RPMI7951 (cell line): ENCODE measurements at regions not wholly inside any gene's neighbourhood (a gene's known extent, or its start where the extent isn't known, plus 50 kb on each side); places are given as distances from the start of the nearest gene placed in this dataset.
"Not testable (repeated sequence)": the region's sequence is repeated elsewhere in the genome, so short reads cannot be mapped to it uniquely, and the experiment has no call there.

Experiments
- DNase-seq: peaks from one replicate; pipeline ENCODE4 v3.0.0-alpha.2; 2012; ENCODE audit warnings: low read depth

- no peak for DNase-seq
Measured at GRCh38 chr3:140752499-140752898, 74.6 kb downstream of the TRIM42 start.

- DNase-seq: peak; percentile 7
Measured at GRCh38 chr3:140753865-140754754, 76.2 kb downstream of the TRIM42 start.

DNA sequence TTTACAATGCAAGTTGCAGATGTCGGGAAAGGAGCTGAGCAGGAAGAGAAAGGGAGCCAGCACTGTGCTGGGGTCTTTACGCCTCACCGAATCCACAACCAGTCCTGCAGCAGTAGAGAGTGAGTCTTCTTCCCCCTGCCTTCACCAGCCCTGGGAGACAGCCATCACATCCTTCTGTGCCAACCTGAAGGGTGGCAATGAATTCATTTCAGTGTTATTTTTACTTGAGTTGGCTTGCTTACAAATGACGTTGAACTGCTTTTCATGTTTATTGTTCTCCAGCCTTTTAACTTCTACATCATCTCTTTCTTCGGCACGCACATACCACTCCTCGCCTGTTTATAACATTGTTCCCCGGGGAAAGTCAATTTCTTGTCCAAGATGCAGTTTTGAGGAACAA, 77.1 kb downstream of the TRIM42 start:
- no peak for DNase-seq

GRCh38 chr3:140756240-140757016, 78.6 kb downstream of the TRIM42 start:
- no peak for DNase-seq

DNA sequence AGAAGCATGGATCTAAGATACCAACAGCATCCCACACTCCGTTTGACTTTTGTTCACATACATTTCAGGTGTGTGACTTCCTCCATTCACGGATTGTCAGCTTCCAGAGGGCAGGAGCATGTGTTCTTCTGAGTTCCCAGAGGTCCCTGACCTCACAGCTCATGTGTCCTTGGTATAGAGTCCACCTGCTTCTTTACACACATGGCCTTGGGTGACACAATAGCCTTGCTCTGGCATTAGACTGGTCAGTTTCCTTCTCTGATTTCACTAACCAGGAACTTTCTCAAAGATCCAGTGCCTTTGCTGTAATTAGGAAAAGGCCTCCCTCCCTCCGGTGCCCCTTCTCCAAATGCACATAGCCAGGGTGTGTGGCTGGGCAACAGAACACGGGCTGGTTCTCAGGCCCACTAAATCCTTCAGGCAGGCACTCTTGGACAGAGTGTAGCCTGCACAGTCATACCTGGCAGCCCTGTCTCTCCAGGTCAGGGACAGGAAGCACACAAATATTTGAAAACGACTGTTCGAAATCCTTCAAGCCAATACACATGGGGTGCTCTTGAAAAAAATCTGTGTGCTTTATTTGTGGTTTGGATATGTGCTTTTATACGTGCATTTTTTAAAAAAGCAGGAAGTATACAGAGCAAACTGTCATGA, 81.1 kb downstream of the TRIM42 start:
- DNase-seq: no peak

- DNase-seq: no peak
Measured at GRCh38 chr3:140760324-140761075, 82.6 kb downstream of the TRIM42 start.

GRCh38 chr3:140761076-140761639, 83.3 kb downstream of the TRIM42 start:
- no peak for DNase-seq

DNA sequence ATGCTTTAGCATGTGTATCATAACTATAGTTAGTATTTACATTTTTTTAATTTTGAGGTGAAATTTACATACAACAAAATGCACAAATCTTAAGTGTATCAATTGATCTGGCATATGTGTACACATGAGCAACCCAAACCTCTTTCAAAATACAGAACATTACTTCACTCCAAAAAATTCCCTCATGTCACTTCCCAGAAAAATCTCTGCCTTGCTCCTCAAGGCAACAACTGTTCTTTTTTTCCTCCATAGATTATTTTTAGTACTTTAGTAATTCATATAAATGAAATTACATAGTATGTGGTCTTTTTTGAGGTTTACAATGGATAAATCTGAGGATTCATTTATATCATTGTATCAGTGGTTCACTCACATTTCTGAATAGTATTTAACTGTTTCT, 84.9 kb downstream of the TRIM42 start:
- no peak for DNase-seq

- DNase-seq: no peak
Measured at GRCh38 chr3:140763532-140763931, 85.7 kb downstream of the TRIM42 start.

DNA sequence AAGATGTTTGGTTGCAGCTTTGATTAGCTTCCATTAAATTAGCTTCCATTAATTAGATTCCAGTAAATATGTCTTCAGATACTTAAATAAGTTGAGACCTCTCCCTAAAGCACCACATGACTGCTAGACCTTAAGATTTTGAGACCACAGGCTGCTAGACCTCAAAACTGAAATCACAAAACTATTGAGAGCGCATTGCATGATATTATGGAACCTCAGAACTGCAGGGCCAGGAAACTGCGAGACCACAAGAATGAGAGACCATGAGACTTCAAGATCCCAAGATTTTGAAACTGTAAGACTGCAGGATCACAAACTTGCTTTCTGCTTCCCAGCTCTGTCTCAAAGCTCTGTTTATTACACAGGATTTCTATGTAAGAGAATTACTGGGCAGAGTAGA, 87.4 kb downstream of the TRIM42 start:
- no peak for DNase-seq

GRCh38 chr3:140766465-140766864, 88.6 kb downstream of the TRIM42 start:
- no peak for DNase-seq

GRCh38 chr3:140767566-140767965, 89.7 kb downstream of the TRIM42 start:
- no peak for DNase-seq

DNA sequence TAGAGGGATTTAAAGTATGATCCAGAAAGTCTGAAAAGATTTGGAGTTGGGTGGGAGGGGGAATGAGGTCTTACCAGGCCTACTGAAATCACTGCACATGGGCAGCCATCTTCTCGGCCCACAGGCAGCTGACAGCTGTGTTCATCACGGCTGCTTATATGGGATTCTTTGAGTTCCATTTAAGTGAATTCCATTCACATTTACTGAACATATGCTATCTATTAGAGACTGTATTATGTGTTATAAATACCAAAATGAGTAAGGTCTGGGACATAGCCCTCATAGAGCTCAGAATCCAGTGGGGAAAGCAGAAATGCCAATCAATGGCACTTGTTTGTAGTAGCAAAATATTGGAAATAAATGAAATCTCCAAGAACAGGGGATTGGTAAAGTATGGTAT, 91.1 kb downstream of the TRIM42 start:
- no peak for DNase-seq

DNA sequence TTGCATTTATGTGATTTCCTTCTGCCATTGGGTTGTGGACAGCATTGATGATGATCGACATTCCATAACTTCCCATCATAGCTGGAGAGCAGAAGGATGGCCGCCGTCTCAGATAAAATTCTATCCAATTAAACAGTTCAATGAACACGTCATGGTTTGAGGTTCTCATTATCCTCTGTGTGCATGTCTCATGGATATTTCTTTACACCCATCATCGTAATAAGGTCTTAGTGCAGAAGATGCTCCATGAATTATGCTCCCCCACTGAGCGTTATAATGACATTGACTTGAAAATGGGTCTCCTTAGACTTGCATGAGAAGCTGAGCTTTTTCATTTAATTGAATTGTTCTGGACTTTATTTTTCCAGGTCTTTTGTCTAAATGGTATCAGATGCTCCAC, 92.1 kb downstream of the TRIM42 start:
- DNase-seq: no peak

- DNase-seq: no peak
Measured at GRCh38 chr3:140770977-140771667, 93.3 kb downstream of the TRIM42 start.

DNA sequence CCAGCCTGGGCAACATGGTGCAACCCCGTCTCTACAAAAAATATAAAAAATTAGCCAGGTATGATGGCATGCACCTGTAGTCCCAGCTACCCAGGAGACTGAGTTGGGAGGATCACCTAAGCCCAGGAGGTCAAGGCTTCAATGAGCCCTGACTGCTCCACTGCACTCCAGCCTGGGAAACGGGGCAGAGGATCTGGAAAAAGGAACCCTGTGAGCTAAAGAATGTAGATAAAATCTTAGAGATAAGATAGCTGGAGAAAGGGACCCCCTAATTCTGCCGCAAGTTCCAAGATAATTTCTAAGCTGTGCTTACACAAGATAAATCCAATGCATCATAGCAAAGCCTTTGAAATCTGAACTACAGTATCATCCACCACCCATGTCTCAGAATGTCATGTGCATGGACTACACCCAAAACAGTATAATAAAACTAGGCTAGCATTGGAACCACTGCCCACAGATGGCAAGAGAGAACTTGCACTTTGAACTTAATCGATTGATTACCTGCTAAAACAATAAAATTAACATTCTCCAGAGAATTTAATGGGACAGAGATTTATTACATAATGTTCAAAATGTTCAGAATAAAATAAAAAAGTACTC, 99.9 kb downstream of the TRIM42 start:
- DNase-seq: no peak

DNA sequence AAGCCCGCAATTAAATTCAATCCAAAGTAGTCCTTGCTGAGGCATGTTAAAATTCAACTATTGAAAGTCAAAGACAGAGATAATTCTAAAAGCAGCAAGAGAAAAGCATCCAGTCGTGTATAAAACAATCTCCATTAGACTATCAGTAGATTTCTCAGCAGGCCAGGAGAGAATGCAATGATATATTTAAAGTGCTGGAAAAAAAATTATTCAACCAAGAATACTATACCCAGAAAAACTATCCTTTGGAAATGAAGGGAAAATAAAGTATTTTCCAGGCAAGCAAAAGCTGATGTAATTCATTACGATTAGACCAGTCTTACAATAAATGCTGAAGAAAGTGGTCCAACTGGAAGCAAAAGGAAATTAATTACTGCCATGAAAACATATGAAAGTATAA, 113.5 kb downstream of the TRIM42 start:
- no peak for DNase-seq

DNA sequence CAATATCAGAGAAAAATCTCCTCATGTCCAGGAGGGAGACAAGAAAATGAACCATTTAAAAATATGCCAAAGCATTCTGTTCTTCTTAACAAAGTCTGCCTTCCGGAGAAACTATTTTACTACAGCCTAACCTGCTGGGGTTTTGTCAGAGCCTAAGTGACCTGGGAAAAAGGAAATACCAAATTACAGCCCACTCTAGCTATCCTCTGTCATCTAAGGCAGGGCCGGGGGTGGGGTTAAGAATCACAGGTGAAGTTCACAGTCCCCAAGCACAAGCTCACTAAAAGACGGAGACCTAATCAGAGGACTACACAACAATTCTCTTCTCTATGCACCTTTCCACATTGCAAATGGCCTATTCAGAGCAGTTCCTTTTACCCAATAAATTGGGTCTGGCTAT, 116.6 kb downstream of the TRIM42 start:
- no peak for DNase-seq

DNA sequence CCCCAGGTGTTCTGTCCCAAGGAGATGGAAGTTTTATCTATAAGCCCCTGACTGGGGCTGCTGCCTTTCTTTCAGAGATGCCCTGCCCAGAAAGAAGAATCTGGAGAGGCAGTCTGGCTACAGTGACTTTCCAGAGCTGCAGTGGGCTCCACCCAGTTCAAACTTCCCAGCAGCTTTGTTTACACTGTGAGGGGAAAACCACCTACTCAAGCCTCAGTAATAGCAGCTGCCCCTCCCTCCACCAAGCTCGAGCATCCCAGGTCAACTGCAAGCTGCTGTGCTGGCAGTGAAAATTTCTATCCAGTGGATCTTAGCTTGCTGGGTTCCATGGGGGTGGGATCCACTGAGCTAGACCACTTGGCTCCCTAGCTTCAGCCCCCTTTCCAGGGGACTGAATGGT, 125.0 kb downstream of the TRIM42 start:
- DNase-seq: not testable (repeated sequence)

- no peak for DNase-seq
Measured at GRCh38 chr3:140809316-140809715, 131.5 kb downstream of the TRIM42 start.
